Ishikawa (cell line): ENCODE measurements at regions not wholly inside any gene's neighbourhood (a gene's known extent, or its start where the extent isn't known, plus 50 kb on each side); places are given as distances from the start of the nearest gene placed in this dataset.

Experiments used
- CEBPB ChIP-seq: IDR thresholded peaks from 2 replicates; pipeline ENCODE4 v1.6.1; 2012
- EGR1 ChIP-seq: IDR thresholded peaks from 2 replicates; pipeline ENCODE4 v1.6.1; 2012
- FOXM1 ChIP-seq: IDR thresholded peaks from 2 replicates; pipeline ENCODE4 v1.6.1; 2012; ENCODE audit warnings: low read depth, borderline replicate concordance
- RAD21 ChIP-seq: IDR thresholded peaks from 2 replicates; pipeline ENCODE4 v1.6.1; 2012; ENCODE audit warnings: low read depth
- REST ChIP-seq: IDR thresholded peaks from 2 replicates; pipeline ENCODE4 v1.6.1; 2012; ENCODE audit warnings: low read depth, mild to moderate bottlenecking
- TAF1 ChIP-seq: IDR thresholded peaks from 2 replicates; pipeline ENCODE4 v1.6.1; 2012; ENCODE audit warnings: low read depth, mild to moderate bottlenecking
- TEAD4 ChIP-seq: IDR thresholded peaks from 2 replicates; pipeline ENCODE4 v1.6.1; 2012
- YY1 ChIP-seq: IDR thresholded peaks from 2 replicates; pipeline ENCODE4 v1.6.1; 2012; ENCODE audit warnings: low read depth
- ZBTB7A ChIP-seq: IDR thresholded peaks from 2 replicates; pipeline ENCODE4 v1.6.1; 2012; ENCODE audit warnings: low read depth
- TF ChIP-seq, protein P1 (sequence below): IDR thresholded peaks from 2 replicates; pipeline ENCODE4 v1.6.1; 2012
- TF ChIP-seq, protein P2 (sequence below): IDR thresholded peaks from 2 replicates; pipeline ENCODE4 v1.6.1; 2012

DNA sequence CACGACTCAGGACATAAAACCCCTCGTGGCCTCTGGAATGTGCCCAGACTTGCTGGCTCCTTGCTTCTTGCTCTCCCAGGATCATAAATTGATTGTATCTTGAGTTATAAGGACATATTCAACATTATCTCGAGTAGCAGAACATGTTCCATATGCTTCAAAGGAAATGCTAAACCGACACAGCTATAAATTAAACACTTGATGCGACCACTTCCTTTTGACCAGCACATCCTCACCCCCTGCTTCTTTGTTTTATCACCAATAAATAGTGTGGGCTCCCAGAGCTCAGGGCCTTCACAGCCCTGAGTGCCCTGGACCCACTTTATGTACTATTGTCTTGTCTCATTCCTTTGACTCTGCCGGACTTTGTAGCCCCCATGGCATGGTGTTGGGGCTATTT lies 157.0 kb upstream of the PABPC3 start:
- TF ChIP-seq YY1 (no peak), EGR1 (no peak), RAD21 (no peak), CEBPB (no peak), TEAD4 (no peak), ZBTB7A (no peak), TAF1 (no peak), REST (no peak), FOXM1 (no peak)
- TF ChIP-seq, protein P1, sequence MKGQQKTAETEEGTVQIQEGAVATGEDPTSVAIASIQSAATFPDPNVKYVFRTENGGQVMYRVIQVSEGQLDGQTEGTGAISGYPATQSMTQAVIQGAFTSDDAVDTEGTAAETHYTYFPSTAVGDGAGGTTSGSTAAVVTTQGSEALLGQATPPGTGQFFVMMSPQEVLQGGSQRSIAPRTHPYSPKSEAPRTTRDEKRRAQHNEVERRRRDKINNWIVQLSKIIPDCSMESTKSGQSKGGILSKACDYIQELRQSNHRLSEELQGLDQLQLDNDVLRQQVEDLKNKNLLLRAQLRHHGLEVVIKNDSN = no peak
- TF ChIP-seq, protein P2, sequence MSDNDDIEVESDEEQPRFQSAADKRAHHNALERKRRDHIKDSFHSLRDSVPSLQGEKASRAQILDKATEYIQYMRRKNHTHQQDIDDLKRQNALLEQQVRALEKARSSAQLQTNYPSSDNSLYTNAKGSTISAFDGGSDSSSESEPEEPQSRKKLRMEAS = no peak
